ENCODE measurements at regions not wholly inside any gene's neighbourhood (a gene's known extent, or its start where the extent isn't known, plus 50 kb on each side); places are given as distances from the start of the nearest gene placed in this dataset.

- TF ChIP-seq ZNF318 (IDR thresholded peaks at IDR 0.05; ENCODE audit: borderline replicate concordance in 1 of 2, low read depth in 1 of 2) (no peak), ZNF184 (CRISPR knock-in tag; IDR thresholded peaks at IDR 0.05) (no peak), PRDM10 (IDR thresholded peaks at IDR 0.05; ENCODE audit: partially characterized antibody) (no peak)
These were observed 51.5 kb upstream of the FAM241A start (continued) for GRCh38 chr4:112093636-112094202.
